Esophagus muscularis mucosa (tissue), 3 donors: ENCODE measurements at regions not wholly inside any gene's neighbourhood (a gene's known extent, or its start where the extent isn't known, plus 50 kb on each side); places are given as distances from the start of the nearest gene placed in this dataset.

Experiments used
- CTCF ChIP-seq, 3 experiments: fragments of 200-600 bp in 2 of 3; fragments of 450-650 bp in 1 of 3; sonication (generic) in 2 of 3; IDR thresholded peaks; one replicate each; pipeline ENCODE4 v1.5.1; 2017 to 2019; ENCODE audit warnings: antibody characterized with exemption in 3 of 3, mild to moderate bottlenecking in 2 of 3, moderate library complexity in 1 of 3
- POLR2A ChIP-seq: fragments of 450-650 bp; IDR thresholded peaks from one replicate; pipeline ENCODE4 v1.6.1; 2017; ENCODE audit warnings: antibody characterized with exemption, moderate library complexity, mild to moderate bottlenecking, low read depth

GRCh38 chr10:78541481-78542140, 507.9 kb downstream of the RPS24 start:
- no peak for TF ChIP-seq POLR2A
- no peak for TF ChIP-seq CTCF (IDR thresholded peaks at IDR 0.05)
